IPS DF 6.9 (cell line): ENCODE measurements at regions not wholly inside any gene's neighbourhood (a gene's known extent, or its start where the extent isn't known, plus 50 kb on each side); places are given as distances from the start of the nearest gene placed in this dataset.
"Not testable (repeated sequence)": the region's sequence is repeated elsewhere in the genome, so short reads cannot be mapped to it uniquely, and the experiment has no call there.

ENCODE experiments used
- DNase-seq: peaks from one replicate; pipeline ENCODE4 v3.0.0-alpha.2; 2013; ENCODE audit warnings: low read depth, low spot score
- H3K27ac ChIP-seq: one replicate; pipeline ENCODE4 v1.5.1; 2013; ENCODE audit warnings: low read length, control low read depth
- H3K27me3 ChIP-seq: 2 replicates; pipeline ENCODE4 v1.6.1; 2013; ENCODE audit warnings: mild to moderate bottlenecking, low read length; ENCODE audit not compliant: control insufficient read depth, insufficient read depth
- H3K36me3 ChIP-seq: 2 replicates; pipeline ENCODE4 v1.6.1; 2013; ENCODE audit warnings: low read length; ENCODE audit not compliant: control insufficient read depth, insufficient read depth
- H3K4me1 ChIP-seq: 2 replicates; pipeline ENCODE4 v1.6.1; 2013; ENCODE audit warnings: low read length; ENCODE audit not compliant: control insufficient read depth, insufficient read depth
- H3K4me3 ChIP-seq: 2 replicates; pipeline ENCODE4 v1.5.1; 2013; ENCODE audit warnings: mild to moderate bottlenecking, low read length
- H3K9me3 ChIP-seq: 2 replicates; pipeline ENCODE4 v1.6.1; 2013; ENCODE audit warnings: low read length, inconsistent platforms; ENCODE audit not compliant: control insufficient read depth, insufficient read depth
- WGBS: extraction: QIAGEN DNeasy Blood & Tissue Kit; methylation state at CpG from one replicate; pipeline ENCODE4 v1.1.7; 2013; ENCODE audit warnings: mixed read lengths, missing lambda C conversion rate; ENCODE audit not compliant: insufficient read length, insufficient coverage; 5-methylcytosine and 5-hydroxymethylcytosine counted together

DNA sequence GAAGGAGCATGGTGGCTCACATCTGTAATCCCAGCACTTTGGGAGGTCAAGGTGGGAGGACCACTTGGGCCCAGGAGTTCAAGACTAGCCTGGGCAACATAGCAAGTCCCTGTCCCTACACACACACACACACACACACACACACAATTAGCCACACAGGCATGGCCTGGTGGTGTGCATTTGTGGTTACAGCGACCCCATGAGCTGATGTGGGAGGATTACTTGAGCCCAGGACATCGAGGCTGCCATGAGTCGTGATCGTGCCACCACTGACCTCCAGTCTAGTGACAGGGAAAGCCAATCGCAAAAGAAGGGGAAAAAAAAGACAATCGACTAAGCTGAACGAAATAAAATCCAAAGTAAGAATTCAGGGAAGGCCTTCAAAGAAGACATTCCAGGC lies 67.9 kb downstream of the TBX3 start:
- Histone ChIP-seq H3K4me1 (no peaks in the 10 kb centered on the region), H3K36me3 (no peaks in the 10 kb centered on the region), H3K9me3 (no peaks in the 10 kb centered on the region), H3K4me3 (no peak overlapping the region), H3K27ac (no peak overlapping the region), H3K27me3 (no peaks in the 10 kb centered on the region)
- WGBS: no CpG with 5 or more reads among the region's 7 CpGs
- DNase-seq: no peak

- no peaks in the 10 kb centered on the region for H3K9me3 ChIP-seq
- DNase-seq: no peak
- H3K27ac ChIP-seq: no peak overlapping the region
- no peaks in the 10 kb centered on the region for H3K36me3 ChIP-seq
- WGBS: no CpG with 5 or more reads among the region's 3 CpGs
- H3K27me3 ChIP-seq: no peaks in the 10 kb centered on the region
- no peaks in the 10 kb centered on the region for H3K4me1 ChIP-seq
- H3K4me3 ChIP-seq: no peak overlapping the region
Observed at GRCh38 chr12:114614040-114614439, 69.9 kb downstream of the TBX3 start.

DNA sequence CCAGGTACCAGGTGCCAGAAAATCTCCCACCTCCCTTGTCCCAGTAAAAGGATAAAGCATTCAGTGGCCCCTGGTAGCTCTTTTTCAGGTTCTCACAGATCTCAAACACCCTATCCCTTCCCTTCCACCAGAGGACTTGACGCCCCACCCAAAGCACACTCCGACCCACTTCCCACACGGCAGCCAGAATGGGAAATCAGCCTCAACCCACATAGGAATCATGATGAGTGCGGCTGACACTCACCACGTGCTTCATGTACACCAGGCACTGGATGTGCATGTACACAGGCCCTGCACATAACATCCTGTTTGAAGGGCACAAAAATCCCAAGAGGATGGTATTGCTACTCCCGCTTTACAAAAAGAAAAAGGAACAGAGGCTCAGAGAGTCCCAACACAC lies 71.9 kb downstream of the TBX3 start:
- H3K4me1 ChIP-seq: no peaks in the 10 kb centered on the region
- no peaks in the 10 kb centered on the region for H3K27me3 ChIP-seq
- DNase-seq: no peak
- H3K27ac ChIP-seq: no peak overlapping the region
- H3K4me3 ChIP-seq: no peak overlapping the region
- H3K36me3 ChIP-seq: no peaks in the 10 kb centered on the region
- no peaks in the 10 kb centered on the region for H3K9me3 ChIP-seq
- no CpG with 5 or more reads among the region's 6 CpGs for WGBS

GRCh38 chr12:114611145-114612018 lies 72.6 kb downstream of the TBX3 start:
- no CpG with 5 or more reads among the region's 8 CpGs for WGBS
- no peaks in the 10 kb centered on the region for H3K36me3 ChIP-seq
- no peaks in the 10 kb centered on the region for H3K9me3 ChIP-seq
- no peaks in the 10 kb centered on the region for H3K27me3 ChIP-seq
- no peaks in the 10 kb centered on the region for H3K4me1 ChIP-seq
- H3K4me3 ChIP-seq: no peak overlapping the region
- DNase-seq: no peak
- H3K27ac ChIP-seq: no peak overlapping the region

DNA sequence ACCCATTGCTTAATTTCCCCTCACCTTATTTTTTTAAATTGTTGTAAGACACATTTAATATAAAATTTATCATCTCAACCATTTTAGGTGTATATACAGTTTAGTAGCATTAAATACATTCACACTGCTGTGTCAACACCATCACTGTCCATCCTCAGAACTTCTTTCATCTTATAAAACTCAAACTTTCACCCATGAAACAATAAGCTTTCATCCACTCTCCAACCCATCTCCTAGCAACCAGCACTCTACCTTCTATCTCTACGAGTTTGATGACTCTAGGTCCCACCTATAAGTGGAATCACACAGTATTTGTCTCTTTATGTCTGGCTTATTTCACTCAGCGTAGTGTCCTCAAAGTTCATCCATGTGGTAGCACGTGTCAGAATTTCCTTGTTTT lies 75.5 kb downstream of the TBX3 start:
- Histone ChIP-seq H3K9me3 (no peaks in the 10 kb centered on the region), H3K4me1 (no peaks in the 10 kb centered on the region), H3K4me3 (no peak overlapping the region), H3K27ac (no peak overlapping the region), H3K36me3 (no peaks in the 10 kb centered on the region), H3K27me3 (no peaks in the 10 kb centered on the region)
- no peak for DNase-seq
- WGBS: no CpG with 5 or more reads among the region's 3 CpGs

DNA sequence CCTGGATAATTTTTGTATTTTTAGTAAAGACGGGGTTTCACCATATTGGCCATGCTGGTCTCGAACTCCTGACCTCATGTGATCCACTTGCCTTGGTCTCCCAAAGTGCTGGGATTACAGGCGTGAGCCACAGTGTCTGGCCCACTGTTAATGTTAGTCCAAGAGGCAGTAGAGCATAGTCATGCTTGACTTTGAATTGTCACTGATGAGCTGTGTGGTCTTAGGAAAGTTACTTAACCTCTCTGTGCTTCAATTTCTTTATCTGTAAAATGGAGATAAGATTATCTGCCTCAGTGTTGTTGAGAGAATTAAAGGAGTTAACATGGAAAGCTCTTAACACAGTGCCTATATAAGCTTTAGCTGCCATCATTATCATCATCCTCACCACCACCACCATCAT lies 78.1 kb downstream of the TBX3 start:
- H3K36me3 ChIP-seq: no peaks in the 10 kb centered on the region
- H3K27me3 ChIP-seq: no peaks in the 10 kb centered on the region
- no peaks in the 10 kb centered on the region; the same call in 1 of the 2 replicates for H3K9me3 ChIP-seq
- no peak for DNase-seq
- no peak overlapping the region for H3K4me3 ChIP-seq
- H3K27ac ChIP-seq: no peak overlapping the region
- H3K4me1 ChIP-seq: no peaks in the 10 kb centered on the region
- WGBS: no CpG with 5 or more reads among the region's 3 CpGs

GRCh38 chr12:114604606-114605005 lies 79.4 kb downstream of the TBX3 start:
- no CpG with 5 or more reads among the region's 5 CpGs for WGBS
- H3K4me1 ChIP-seq: no peaks in the 10 kb centered on the region
- H3K27ac ChIP-seq: no peak overlapping the region
- no peaks in the 10 kb centered on the region for H3K36me3 ChIP-seq
- no peak overlapping the region for H3K4me3 ChIP-seq
- DNase-seq: no peak
- no peaks in the 10 kb centered on the region; the same call in 1 of the 2 replicates for H3K9me3 ChIP-seq
- H3K27me3 ChIP-seq: no peaks in the 10 kb centered on the region

GRCh38 chr12:114600584-114600983 lies 83.4 kb downstream of the TBX3 start:
- H3K27ac ChIP-seq, H3K36me3 ChIP-seq, H3K27me3 ChIP-seq, H3K9me3 ChIP-seq, H3K4me3 ChIP-seq, H3K4me1 ChIP-seq, DNase-seq: not testable (repeated sequence)
- WGBS: no CpG with 5 or more reads among the region's 2 CpGs

GRCh38 chr12:114598111-114598510 lies 85.9 kb downstream of the TBX3 start:
- no peak for DNase-seq
- no CpG with 5 or more reads among the region's 2 CpGs for WGBS

GRCh38 chr12:114592946-114593345 lies 91.0 kb downstream of the TBX3 start:
- Histone ChIP-seq H3K36me3 (no peaks in the 10 kb centered on the region), H3K4me3 (no peak overlapping the region), H3K27ac (no peak overlapping the region), H3K9me3 (no peaks in the 10 kb centered on the region; the same call in 1 of the 2 replicates), H3K27me3 (no peaks in the 10 kb centered on the region), H3K4me1 (no peaks in the 10 kb centered on the region)
- DNase-seq: no peak

More at GRCh38 chr12:114598111-114598510, 85.9 kb downstream of the TBX3 start:
- Histone ChIP-seq H3K27me3 (no peaks in the 10 kb centered on the region), H3K9me3 (no peaks in the 10 kb centered on the region; the same call in 1 of the 2 replicates), H3K36me3 (no peaks in the 10 kb centered on the region), H3K4me3 (no peak overlapping the region), H3K27ac (no peak overlapping the region), H3K4me1 (no peaks in the 10 kb centered on the region)

DNA sequence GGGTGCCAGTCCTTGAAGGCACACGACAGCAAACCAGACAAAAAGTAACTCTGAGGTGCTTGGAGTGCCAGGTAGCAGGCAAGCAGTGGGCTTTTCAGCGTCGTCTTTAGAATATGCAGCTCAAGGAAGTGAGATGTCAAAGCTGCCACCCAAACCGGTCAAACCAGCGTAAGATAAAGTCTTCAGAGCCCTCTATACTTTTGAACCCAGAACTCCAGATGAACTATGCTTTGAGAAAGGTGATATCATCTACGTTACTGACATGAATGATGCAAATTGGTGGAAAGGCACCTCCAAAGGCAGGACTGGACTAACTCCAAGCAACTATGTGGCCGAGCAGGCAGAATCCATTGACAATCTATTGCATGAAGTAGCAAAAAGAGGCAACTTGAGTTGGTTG lies 95.9 kb downstream of the TBX3 start:
- no peaks in the 10 kb centered on the region; the same call in 1 of the 2 replicates for H3K9me3 ChIP-seq
- no peaks in the 10 kb centered on the region for H3K27me3 ChIP-seq
- no peaks in the 10 kb centered on the region for H3K36me3 ChIP-seq
- no peak overlapping the region for H3K27ac ChIP-seq
- DNase-seq: no peak
- H3K4me1 ChIP-seq: no peaks in the 10 kb centered on the region
- WGBS: no CpG with 5 or more reads among the region's 7 CpGs
- H3K4me3 ChIP-seq: no peak overlapping the region
